Activated T-helper 1 cell treated with anti-CD3 and anti-CD28 coated beads, Interleukin-12 subunit alpha, Interleukin-12 subunit beta, Interleukin-2, Interleukin-4 antibody, amounts not matched to agents 30 ng/mL and 10 ng/mL and 1 ng/mL, durations not matched to agents 14 hours and 24 hours and 36 hours (primary cell): ENCODE measurements at regions not wholly inside any gene's neighbourhood (a gene's known extent, or its start where the extent isn't known, plus 50 kb on each side); places are given as distances from the start of the nearest gene placed in this dataset.

Source experiments
- DNase-seq: peaks from one replicate; pipeline ENCODE4 v3.0.0; 2021; ENCODE audit warnings: low spot score
- H3K27ac Mint-ChIP-seq: one replicate; pipeline ENCODE4 v1.8.0; 2021; ENCODE audit warnings: mild to moderate bottlenecking, mixed read lengths
- H3K27me3 Mint-ChIP-seq: one replicate; pipeline ENCODE4 v1.8.0; 2022; ENCODE audit warnings: mild to moderate bottlenecking, moderate library complexity, mixed read lengths; ENCODE audit not compliant: insufficient read depth
- H3K36me3 Mint-ChIP-seq: one replicate; pipeline ENCODE4 v1.8.0; 2021; ENCODE audit warnings: low read depth, mixed read lengths
- H3K4me1 Mint-ChIP-seq: one replicate; pipeline ENCODE4 v1.8.0; 2021; ENCODE audit warnings: low read depth, mixed read lengths
- H3K4me3 Mint-ChIP-seq: one replicate; pipeline ENCODE4 v1.8.0; 2021; ENCODE audit warnings: mild to moderate bottlenecking, moderate library complexity, mixed read lengths
- H3K9me3 Mint-ChIP-seq: one replicate; pipeline ENCODE4 v1.8.0; 2021; ENCODE audit warnings: mixed read lengths
- intact Hi-C: fragments of 100-400 bp; cut with micrococcal nuclease; formaldehyde crosslinking; loops from one replicate; pipeline ENCODE4 v1.15.1; 2024

GRCh38 chr1:162928141-162928540, 67.2 kb upstream of the CCDC190 start:
- H3K27me3 Mint-ChIP-seq, result peaks cover 8% of the 10 kb centered on the region
- intact Hi-C loops, result no loop called here

GRCh38 chr1:162927421-162927820, 66.4 kb upstream of the CCDC190 start:
- intact Hi-C loops, result no loop called here
- peaks cover 14% of the 10 kb centered on the region for H3K27me3 Mint-ChIP-seq

More at GRCh38 chr1:162928141-162928540, 67.2 kb upstream of the CCDC190 start:
- Mint-ChIP-seq H3K9me3 (no peaks in the 10 kb centered on the region), H3K4me1 (no peaks in the 10 kb centered on the region), H3K4me3 (no peak overlapping the region), H3K27ac (no peak overlapping the region), H3K36me3 (no peaks in the 10 kb centered on the region)
- DNase-seq, result no peak

GRCh38 chr1:162926906-162927305, 65.9 kb upstream of the CCDC190 start:
- DNase-seq, result no peak
- no peaks in the 10 kb centered on the region for H3K4me1 Mint-ChIP-seq
- intact Hi-C loops, result no loop called here
- H3K4me3 Mint-ChIP-seq, result no peak overlapping the region
- H3K36me3 Mint-ChIP-seq, result no peaks in the 10 kb centered on the region
- H3K27ac Mint-ChIP-seq, result no peak overlapping the region
- peaks cover 14% of the 10 kb centered on the region for H3K27me3 Mint-ChIP-seq
- H3K9me3 Mint-ChIP-seq, result no peaks in the 10 kb centered on the region

More at GRCh38 chr1:162927421-162927820, 66.4 kb upstream of the CCDC190 start:
- Mint-ChIP-seq H3K4me3 (no peak overlapping the region), H3K27ac (no peak overlapping the region), H3K4me1 (no peaks in the 10 kb centered on the region), H3K9me3 (no peaks in the 10 kb centered on the region), H3K36me3 (no peaks in the 10 kb centered on the region)
- DNase-seq, result no peak

GRCh38 chr1:162924179-162924578, 63.2 kb upstream of the CCDC190 start:
- no peak for DNase-seq
- no peak overlapping the region for H3K4me3 Mint-ChIP-seq

GRCh38 chr1:162922201-162922600, 61.2 kb upstream of the CCDC190 start:
- Mint-ChIP-seq H3K4me3 (no peak overlapping the region), H3K27ac (no peak overlapping the region), H3K4me1 (no peaks in the 10 kb centered on the region), H3K36me3 (no peaks in the 10 kb centered on the region), H3K27me3 (peaks cover 7% of the 10 kb centered on the region), H3K9me3 (no peaks in the 10 kb centered on the region)
- DNase-seq, result no peak
- intact Hi-C loops, result no loop called here

More at GRCh38 chr1:162924179-162924578, 63.2 kb upstream of the CCDC190 start:
- intact Hi-C loops, result no loop called here
- Mint-ChIP-seq H3K9me3 (no peaks in the 10 kb centered on the region), H3K4me1 (no peaks in the 10 kb centered on the region), H3K27ac (no peak overlapping the region), H3K36me3 (no peaks in the 10 kb centered on the region), H3K27me3 (peaks cover 7% of the 10 kb centered on the region)

- intact Hi-C loops, result no loop called here
- no peaks in the 10 kb centered on the region for H3K4me1 Mint-ChIP-seq
- no peak for DNase-seq
- H3K4me3 Mint-ChIP-seq, result no peak overlapping the region
- no peaks in the 10 kb centered on the region for H3K36me3 Mint-ChIP-seq
- H3K27ac Mint-ChIP-seq, result no peak overlapping the region
- no peaks in the 10 kb centered on the region for H3K9me3 Mint-ChIP-seq
- H3K27me3 Mint-ChIP-seq, result peaks cover 8% of the 10 kb centered on the region
Measured at GRCh38 chr1:162921311-162921710, 60.3 kb upstream of the CCDC190 start.

- H3K4me1 Mint-ChIP-seq, result no peaks in the 10 kb centered on the region
- intact Hi-C loops, result no loop called here
- no peaks in the 10 kb centered on the region for H3K9me3 Mint-ChIP-seq
- no peak overlapping the region for H3K4me3 Mint-ChIP-seq
- H3K27me3 Mint-ChIP-seq, result peaks cover 9% of the 10 kb centered on the region
- H3K36me3 Mint-ChIP-seq, result no peaks in the 10 kb centered on the region
- no peak for DNase-seq
- no peak overlapping the region for H3K27ac Mint-ChIP-seq
Measured at GRCh38 chr1:162919034-162919433, 58.1 kb upstream of the CCDC190 start.

GRCh38 chr1:162918151-162918754, 57.3 kb upstream of the CCDC190 start:
- no peak overlapping the region for H3K4me3 Mint-ChIP-seq
- H3K9me3 Mint-ChIP-seq, result no peaks in the 10 kb centered on the region
- peaks cover 9% of the 10 kb centered on the region for H3K27me3 Mint-ChIP-seq
- no peaks in the 10 kb centered on the region for H3K36me3 Mint-ChIP-seq
- no peak for DNase-seq
- intact Hi-C loops, result no loop called here
- H3K27ac Mint-ChIP-seq, result no peak overlapping the region
- no peaks in the 10 kb centered on the region for H3K4me1 Mint-ChIP-seq

- Mint-ChIP-seq H3K36me3 (no peaks in the 10 kb centered on the region), H3K9me3 (peaks cover 5% of the 10 kb centered on the region), H3K4me1 (no peaks in the 10 kb centered on the region), H3K27me3 (peaks cover 2% of the 10 kb centered on the region), H3K27ac (no peak overlapping the region), H3K4me3 (no peak overlapping the region)
- no peak for DNase-seq
- intact Hi-C loops, result no loop called here
Measured at GRCh38 chr1:162916821-162917613, 56.0 kb upstream of the CCDC190 start.

- DNase-seq, result no peak
- Mint-ChIP-seq H3K36me3 (no peaks in the 10 kb centered on the region), H3K9me3 (peaks cover 6% of the 10 kb centered on the region), H3K27me3 (peaks cover 2% of the 10 kb centered on the region), H3K4me1 (no peaks in the 10 kb centered on the region), H3K27ac (no peak overlapping the region), H3K4me3 (no peak overlapping the region)
- intact Hi-C loops, result no loop called here
Measured at GRCh38 chr1:162916407-162916806, 55.4 kb upstream of the CCDC190 start.

- H3K27me3 Mint-ChIP-seq, result peaks cover 2% of the 10 kb centered on the region
- DNase-seq, result no peak
- no peaks in the 10 kb centered on the region for H3K4me1 Mint-ChIP-seq
- no peak overlapping the region for H3K4me3 Mint-ChIP-seq
- H3K9me3 Mint-ChIP-seq, result peaks cover 6% of the 10 kb centered on the region
- no peaks in the 10 kb centered on the region for H3K36me3 Mint-ChIP-seq
- no peak overlapping the region for H3K27ac Mint-ChIP-seq
- intact Hi-C loops, result no loop called here
Measured at GRCh38 chr1:162914601-162915000, 53.6 kb upstream of the CCDC190 start.

- H3K4me3 Mint-ChIP-seq, result no peak overlapping the region
Measured at GRCh38 chr1:162913345-162913744, 52.4 kb upstream of the CCDC190 start.

GRCh38 chr1:162912061-162912667, 51.2 kb upstream of the CCDC190 start:
- Mint-ChIP-seq H3K27me3 (peaks cover 2% of the 10 kb centered on the region), H3K36me3 (no peaks in the 10 kb centered on the region), H3K4me3 (no peak overlapping the region), H3K27ac (no peak overlapping the region), H3K4me1 (no peaks in the 10 kb centered on the region), H3K9me3 (peaks cover 6% of the 10 kb centered on the region)
- DNase-seq, result no peak
- intact Hi-C loops, result no loop called here

More at GRCh38 chr1:162913345-162913744, 52.4 kb upstream of the CCDC190 start:
- intact Hi-C loops, result no loop called here
- H3K4me1 Mint-ChIP-seq, result no peaks in the 10 kb centered on the region
- H3K27ac Mint-ChIP-seq, result no peak overlapping the region
- peaks cover 2% of the 10 kb centered on the region for H3K27me3 Mint-ChIP-seq
- no peaks in the 10 kb centered on the region for H3K36me3 Mint-ChIP-seq
- H3K9me3 Mint-ChIP-seq, result peaks cover 6% of the 10 kb centered on the region
- DNase-seq, result no peak
